GM19452 (cell line): ENCODE measurements at regions not wholly inside any gene's neighbourhood (a gene's known extent, or its start where the extent isn't known, plus 50 kb on each side); places are given as distances from the start of the nearest gene placed in this dataset.
"Not testable (repeated sequence)": the region's sequence is repeated elsewhere in the genome, so short reads cannot be mapped to it uniquely, and the experiment has no call there.

Source experiments
- ATAC-seq: cut with Tn5 transposase; IDR thresholded peaks from one replicate; pipeline ENCODE4 v1.9.1; 2021; ENCODE audit not compliant: unreplicated experiment

GRCh38 chr1:47680815-47681475 lies 243.1 kb downstream of the FOXD2 start:
- no peak for ATAC-seq

- no peak for ATAC-seq
Observed at GRCh38 chr1:47681735-47682134, 243.9 kb downstream of the FOXD2 start.

GRCh38 chr1:47682198-47682597 lies 244.4 kb downstream of the FOXD2 start:
- ATAC-seq = no peak

- no peak for ATAC-seq
Observed at GRCh38 chr1:47682786-47683350, 245.0 kb downstream of the FOXD2 start.

- no peak for ATAC-seq
Observed at GRCh38 chr1:47683401-47683800, 245.6 kb downstream of the FOXD2 start.

GRCh38 chr1:47684518-47684917 lies 246.7 kb downstream of the FOXD2 start:
- no peak for ATAC-seq

- no peak for ATAC-seq
Observed at GRCh38 chr1:47684964-47685762, 247.3 kb downstream of the FOXD2 start.

- no peak for ATAC-seq
Observed at GRCh38 chr1:47685763-47686066, 247.9 kb downstream of the FOXD2 start.

- ATAC-seq = no peak
Observed at GRCh38 chr1:47686731-47687630, 249.1 kb downstream of the FOXD2 start.

- ATAC-seq = no peak
Observed at GRCh38 chr1:47687631-47688460, 250.0 kb downstream of the FOXD2 start.

- ATAC-seq = no peak
Observed at GRCh38 chr1:47688461-47689296, 250.8 kb downstream of the FOXD2 start.

- ATAC-seq = no peak
Observed at GRCh38 chr1:47689894-47690293, 252.1 kb downstream of the FOXD2 start.

- ATAC-seq = no peak
Observed at GRCh38 chr1:47690341-47691250, 252.8 kb downstream of the FOXD2 start.

- not testable (repeated sequence) for ATAC-seq
Observed at GRCh38 chr1:47691293-47691692, 253.4 kb downstream of the FOXD2 start.

GRCh38 chr1:47692196-47692595 lies 254.4 kb downstream of the FOXD2 start:
- no peak for ATAC-seq

GRCh38 chr1:47693115-47693514 lies 255.3 kb downstream of the FOXD2 start:
- ATAC-seq = no peak

- ATAC-seq = no peak
Observed at GRCh38 chr1:47694011-47694890, 256.4 kb downstream of the FOXD2 start.

GRCh38 chr1:47696404-47696736 lies 258.5 kb downstream of the FOXD2 start:
- no peak for ATAC-seq
